ENCODE measurements at regions not wholly inside any gene's neighbourhood (a gene's known extent, or its start where the extent isn't known, plus 50 kb on each side); places are given as distances from the start of the nearest gene placed in this dataset.

- DNase-seq, result no peak
- 92 to 95% methylated on average over 8 to 13 of the region's 13 CpGs for whole genome bisulfite sequencing, 2 donors
- Histone ChIP-seq H3K36me3 (ENCODE audit: low read depth, missing control alignments) (no peaks in the 10 kb centered on the region), H3K27me3 (no peaks in the 10 kb centered on the region), H3K4me1 (peaks cover 2% of the 10 kb centered on the region), H3K9me3 (no peaks in the 10 kb centered on the region), H3K27ac (no peak overlapping the region), H3K4me3 (no peak overlapping the region)
- TF ChIP-seq POLR2A (IDR thresholded peaks at IDR 0.05) (no peak), CTCF (IDR thresholded peaks at IDR 0.05) (no peak)
- intact Hi-C loops (cut with DNase I; ENCODE audit: low total_unique reads), result no loop called here
These were observed 124.6 kb upstream of the IQSEC1 start for GRCh38 chr3:13197795-13198194.

- Histone ChIP-seq H3K9me3 (no peaks in the 10 kb centered on the region), H3K4me1 (peaks cover 2% of the 10 kb centered on the region), H3K27me3 (no peaks in the 10 kb centered on the region), H3K4me3 (no peak overlapping the region), H3K27ac (no peak overlapping the region), H3K36me3 (ENCODE audit: low read depth, missing control alignments) (no peaks in the 10 kb centered on the region)
- 89 to 100% methylated on average over 4 to 11 of the region's 12 CpGs for WGBS, 2 donors
- intact Hi-C loops (cut with DNase I; ENCODE audit: low total_unique reads), result no loop called here
- DNase-seq, result no peak
- TF ChIP-seq POLR2A (IDR thresholded peaks at IDR 0.05) (no peak), CTCF (IDR thresholded peaks at IDR 0.05) (no peak)
These were observed 124.1 kb upstream of the IQSEC1 start for GRCh38 chr3:13197281-13197680.

GRCh38 chr3:13195374-13195773 is 122.1 kb upstream of the IQSEC1 start:
- Histone ChIP-seq H3K27ac (no peak overlapping the region), H3K9me3 (no peaks in the 10 kb centered on the region), H3K27me3 (no peaks in the 10 kb centered on the region), H3K4me1 (peaks cover 2% of the 10 kb centered on the region), H3K36me3 (ENCODE audit: low read depth, missing control alignments) (no peaks in the 10 kb centered on the region), H3K4me3 (no peak overlapping the region)
- WGBS, 2 donors, result 72 to 75% methylated on average over 6 of the region's 6 CpGs
- intact Hi-C loops (cut with DNase I; ENCODE audit: low total_unique reads), result no loop called here
- TF ChIP-seq POLR2A (IDR thresholded peaks at IDR 0.05), result no peak
- TF ChIP-seq CTCF (IDR thresholded peaks at IDR 0.05), result no peak
- DNase-seq, result no peak

GRCh38 chr3:13194285-13195209 is 121.3 kb upstream of the IQSEC1 start:
- H3K9me3 ChIP-seq, result no peaks in the 10 kb centered on the region
- DNase-seq, result no peak
- H3K4me1 ChIP-seq, result peaks cover 5% of the 10 kb centered on the region
- no peak overlapping the region for H3K4me3 ChIP-seq
- TF ChIP-seq POLR2A (IDR thresholded peaks at IDR 0.05) (no peak), CTCF (IDR thresholded peaks at IDR 0.05) (no peak)
- intact Hi-C loops (cut with DNase I; ENCODE audit: low total_unique reads), result no loop called here
- no peaks in the 10 kb centered on the region for H3K27me3 ChIP-seq
- no peaks in the 10 kb centered on the region for H3K36me3 ChIP-seq (ENCODE audit: low read depth, missing control alignments)
- WGBS, 2 donors, result 81 to 85% methylated on average over 14 to 22 of the region's 22 CpGs
- H3K27ac ChIP-seq, result no peak overlapping the region

All from testis (tissue), 2 donors.